ENCODE measurements at regions not wholly inside any gene's neighbourhood (a gene's known extent, or its start where the extent isn't known, plus 50 kb on each side); places are given as distances from the start of the nearest gene placed in this dataset.

DNA sequence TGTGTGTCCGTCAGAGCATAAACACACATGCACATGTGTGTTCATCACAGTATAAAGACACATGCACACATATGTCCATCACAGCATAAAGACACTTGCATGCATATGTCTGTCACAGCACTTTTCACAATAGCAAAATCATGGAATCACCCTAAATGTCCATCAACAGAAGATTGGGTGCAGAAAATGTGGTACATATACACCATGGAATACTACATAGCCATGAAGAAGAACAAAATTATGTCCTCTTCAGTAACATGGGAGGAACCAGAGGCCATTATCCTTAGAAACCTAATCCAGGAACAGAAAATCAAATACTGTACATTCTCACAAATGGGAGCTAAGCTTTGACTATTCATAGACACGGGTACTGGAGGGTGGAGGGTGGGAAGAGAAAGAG is 732.2 kb downstream of the GALR1 start:
- TF ChIP-seq SUZ12 (IDR thresholded peaks at IDR 0.05; ENCODE audit: extremely low read depth, insufficient read depth, insufficient read length) (no peak), YY1 (IDR thresholded peaks at IDR 0.05; ENCODE audit: insufficient read depth, insufficient read length) (no peak), ZNF274 (IDR thresholded peaks at IDR 0.05; ENCODE audit: low read depth, low read length) (no peak)
